CD14-positive monocyte (primary cell): ENCODE measurements at regions not wholly inside any gene's neighbourhood (a gene's known extent, or its start where the extent isn't known, plus 50 kb on each side); places are given as distances from the start of the nearest gene placed in this dataset.
A peak's percentile ranks its signal among the peaks of the same experiment; 100 is the strongest.

Experiments
- DNase-seq, 3 donors: peaks; one replicate each; pipeline ENCODE4 v3.0.0-alpha.2; 2011 to 2022
- H2AFZ ChIP-seq: 2 replicates; pipeline ENCODE4 v1.6.0; 2012; ENCODE audit warnings: mild to moderate bottlenecking, low read depth, low read length, inconsistent platforms; ENCODE audit not compliant: insufficient read depth, poor library complexity, severe bottlenecking
- H3K27ac ChIP-seq, 2 donors: 1 replicate in 1 of 2; 2 replicates in 1 of 2; pipeline ENCODE4 v1.5.1; 2012 to 2013; ENCODE audit warnings: low read length in 2 of 2, control low read depth in 1 of 2, inconsistent platforms in 1 of 2, low read depth in 1 of 2, mild to moderate bottlenecking in 1 of 2
- H3K27me3 ChIP-seq, 2 donors: one replicate each; pipeline versions ENCODE4 v1.6.0 to v1.6.1; 2011 to 2013; ENCODE audit warnings: low read length in 2 of 2; ENCODE audit not compliant: control insufficient read depth in 2 of 2, insufficient read depth in 2 of 2
- H3K36me3 ChIP-seq, 2 donors: replicated peaks in 1 of 2; 1 replicate in 1 of 2; 2 replicates in 1 of 2; pipeline versions ENCODE4 v1.5.1 to v1.6.1; 2012 to 2013; ENCODE audit warnings: low read length in 2 of 2, control low read depth in 1 of 2, inconsistent platforms in 1 of 2, mild to moderate bottlenecking in 1 of 2; ENCODE audit not compliant: insufficient read depth in 2 of 2, control insufficient read depth in 1 of 2
- H3K4me1 ChIP-seq, 2 donors: 1 replicate in 1 of 2; 2 replicates in 1 of 2; pipeline versions ENCODE4 v1.5.1 to v1.6.1; 2012 to 2013; ENCODE audit warnings: low read length in 2 of 2, control low read depth in 1 of 2, inconsistent platforms in 1 of 2, mild to moderate bottlenecking in 1 of 2, moderate library complexity in 1 of 2; ENCODE audit not compliant: insufficient read depth in 2 of 2, control insufficient read depth in 1 of 2
- H3K4me2 ChIP-seq: replicated peaks from 2 replicates; pipeline ENCODE3; 2012; ENCODE audit warnings: low read length, moderate library complexity, mild to moderate bottlenecking; ENCODE audit not compliant: poor library complexity, severe bottlenecking; ENCODE audit errors: extremely low read depth
- H3K4me3 ChIP-seq, 3 experiments: fragments of 200-600 bp in 1 of 3; sonication (generic) in 1 of 3; replicated peaks in 1 of 3; 1 replicate in 2 of 3; 2 replicates in 1 of 3; pipeline ENCODE4 v1.5.1; 2011 to 2013; ENCODE audit warnings: low read length in 3 of 3, mild to moderate bottlenecking in 3 of 3, control low read depth in 2 of 3, low read depth in 2 of 3, inconsistent platforms in 1 of 3, moderate library complexity in 1 of 3
- H3K79me2 ChIP-seq: 2 replicates; pipeline ENCODE4 v1.6.0; 2012; ENCODE audit warnings: mild to moderate bottlenecking, control low read depth, inconsistent platforms, low read length, moderate library complexity; ENCODE audit not compliant: insufficient read depth
- H3K9ac ChIP-seq: 2 replicates; pipeline ENCODE4 v1.6.0; 2017; ENCODE audit warnings: low read length, mild to moderate bottlenecking; ENCODE audit not compliant: insufficient read depth, poor library complexity, severe bottlenecking
- H3K9me3 ChIP-seq, 2 donors: replicated peaks in 1 of 2; 1 replicate in 1 of 2; 2 replicates in 1 of 2; pipeline versions ENCODE4 v1.5.1 to v1.6.1; 2012 to 2013; ENCODE audit warnings: low read length in 2 of 2, control low read depth in 1 of 2; ENCODE audit not compliant: control insufficient read depth in 1 of 2, insufficient read depth in 1 of 2
- H4K20me1 ChIP-seq: 2 replicates; pipeline ENCODE4 v1.6.0; 2012; ENCODE audit warnings: mild to moderate bottlenecking, low read length, control low read depth, moderate library complexity; ENCODE audit not compliant: insufficient read depth
- H3K27ac Mint-ChIP-seq, 7 donors: one replicate each; pipeline ENCODE4 v1.8.0; 2020; ENCODE audit warnings: mild to moderate bottlenecking in 7 of 7, mixed read lengths in 7 of 7, moderate library complexity in 6 of 7, inconsistent platforms in 2 of 7
- H3K27me3 Mint-ChIP-seq, 3 donors: one replicate each; pipeline ENCODE4 v1.8.0; 2021 to 2022; ENCODE audit warnings: low read depth in 3 of 3, mild to moderate bottlenecking in 3 of 3, mixed read lengths in 3 of 3, moderate library complexity in 3 of 3, inconsistent platforms in 1 of 3
- H3K36me3 Mint-ChIP-seq, 2 donors: one replicate each; pipeline ENCODE4 v1.8.0; 2020; ENCODE audit warnings: mixed read lengths in 2 of 2, inconsistent platforms in 1 of 2, mild to moderate bottlenecking in 1 of 2
- H3K4me1 Mint-ChIP-seq: one replicate; pipeline ENCODE4 v1.8.0; 2020; ENCODE audit warnings: mild to moderate bottlenecking, mixed read lengths
- H3K4me3 Mint-ChIP-seq, 2 donors: one replicate each; pipeline ENCODE4 v1.8.0; 2020; ENCODE audit warnings: mild to moderate bottlenecking in 2 of 2, mixed read lengths in 2 of 2, moderate library complexity in 1 of 2
- H3K9me3 Mint-ChIP-seq, 7 donors: one replicate each; pipeline ENCODE4 v1.8.0; 2020 to 2022; ENCODE audit warnings: mixed read lengths in 7 of 7, mild to moderate bottlenecking in 6 of 7, moderate library complexity in 6 of 7, inconsistent platforms in 2 of 7
- WGBS: methylation state at CpG from one replicate; pipeline ENCODE4 v1.1.5; 2013; ENCODE audit warnings: missing lambda C conversion rate; ENCODE audit not compliant: insufficient coverage; 5-methylcytosine and 5-hydroxymethylcytosine counted together
- intact Hi-C, 2 donors: fragments of 100-400 bp; cut with micrococcal nuclease; formaldehyde crosslinking; loops; one replicate each; pipeline versions ENCODE4 v1.15.0 to v1.15.1; 2023
- TF ChIP-seq, protein P1 (sequence below): fragments of 200-600 bp; IDR thresholded peaks from one replicate; pipeline ENCODE4 v1.8.0; 2022; ENCODE audit warnings: antibody characterized with exemption, mild to moderate bottlenecking

GRCh38 chr7:35454575-35455385 is 200.9 kb upstream of the TBX20 start:
- H3K9me3 ChIP-seq = peaks cover 11 to 16% of the 10 kb centered on the region in 2 donors
- Mint-ChIP-seq H3K4me3 (peak overlapping the region in 1 of 2 donors; percentile 75), H3K36me3 (peaks cover 0 to 3% of the 10 kb centered on the region in 2 donors), H3K9me3 (peaks cover 7 to 36% (median 21%) of the 10 kb centered on the region in 7 donors), H3K27ac (peak overlapping the region in 2 of 7 donors; percentile 4 to 47), H3K27me3 (peaks cover 28 to 37% (median 31%) of the 10 kb centered on the region in 3 donors), H3K4me1 (peaks cover 4% of the 10 kb centered on the region)
- intact Hi-C loops = no loop called here
- no peaks in the 10 kb centered on the region for H4K20me1 ChIP-seq
- H3K36me3 ChIP-seq = no peaks in the 10 kb centered on the region
- no peak overlapping the region for H3K9ac ChIP-seq
- no peak overlapping the region for H3K27ac ChIP-seq
- no peaks in the 10 kb centered on the region for H3K4me1 ChIP-seq
- TF ChIP-seq, protein P1, sequence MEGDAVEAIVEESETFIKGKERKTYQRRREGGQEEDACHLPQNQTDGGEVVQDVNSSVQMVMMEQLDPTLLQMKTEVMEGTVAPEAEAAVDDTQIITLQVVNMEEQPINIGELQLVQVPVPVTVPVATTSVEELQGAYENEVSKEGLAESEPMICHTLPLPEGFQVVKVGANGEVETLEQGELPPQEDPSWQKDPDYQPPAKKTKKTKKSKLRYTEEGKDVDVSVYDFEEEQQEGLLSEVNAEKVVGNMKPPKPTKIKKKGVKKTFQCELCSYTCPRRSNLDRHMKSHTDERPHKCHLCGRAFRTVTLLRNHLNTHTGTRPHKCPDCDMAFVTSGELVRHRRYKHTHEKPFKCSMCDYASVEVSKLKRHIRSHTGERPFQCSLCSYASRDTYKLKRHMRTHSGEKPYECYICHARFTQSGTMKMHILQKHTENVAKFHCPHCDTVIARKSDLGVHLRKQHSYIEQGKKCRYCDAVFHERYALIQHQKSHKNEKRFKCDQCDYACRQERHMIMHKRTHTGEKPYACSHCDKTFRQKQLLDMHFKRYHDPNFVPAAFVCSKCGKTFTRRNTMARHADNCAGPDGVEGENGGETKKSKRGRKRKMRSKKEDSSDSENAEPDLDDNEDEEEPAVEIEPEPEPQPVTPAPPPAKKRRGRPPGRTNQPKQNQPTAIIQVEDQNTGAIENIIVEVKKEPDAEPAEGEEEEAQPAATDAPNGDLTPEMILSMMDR = no peak
- 16% methylated on average over 58 of the region's 58 CpGs for WGBS
- H3K79me2 ChIP-seq = no peaks in the 10 kb centered on the region
- H2AFZ ChIP-seq = no peak overlapping the region
- H3K4me3 ChIP-seq = no peak overlapping the region
- DNase-seq = no peak
- H3K4me2 ChIP-seq = no peak overlapping the region
- peaks cover 24 to 35% of the 10 kb centered on the region in 2 donors for H3K27me3 ChIP-seq

GRCh38 chr7:35450456-35451214 is 196.7 kb upstream of the TBX20 start:
- Mint-ChIP-seq H3K9me3 (peaks cover 2 to 20% (median 11%) of the 10 kb centered on the region in 7 donors), H3K27me3 (peaks cover 26 to 33% (median 27%) of the 10 kb centered on the region in 3 donors), H3K4me3 (no peak overlapping the region), H3K27ac (no peak overlapping the region), H3K4me1 (peaks cover 4% of the 10 kb centered on the region), H3K36me3 (peaks cover 0 to 3% of the 10 kb centered on the region in 2 donors)
- H3K9me3 ChIP-seq = peaks cover 5 to 12% of the 10 kb centered on the region in 2 donors
- WGBS = 76% methylated on average over 2 of the region's 3 CpGs
- intact Hi-C loops = no loop called here
- H3K4me1 ChIP-seq = no peaks in the 10 kb centered on the region
- H3K27ac ChIP-seq = no peak overlapping the region
- no peak for DNase-seq
- no peaks in the 10 kb centered on the region for H3K36me3 ChIP-seq
- no peak overlapping the region for H3K4me3 ChIP-seq
- H3K4me2 ChIP-seq = no peak overlapping the region
- H3K9ac ChIP-seq = no peak overlapping the region
- TF ChIP-seq, protein P1 = no peak
- no peak overlapping the region for H2AFZ ChIP-seq
- H3K79me2 ChIP-seq = no peaks in the 10 kb centered on the region
- peaks cover 18 to 24% of the 10 kb centered on the region in 2 donors for H3K27me3 ChIP-seq
- H4K20me1 ChIP-seq = no peaks in the 10 kb centered on the region
